ENCODE measurements at regions not wholly inside any gene's neighbourhood (a gene's known extent, or its start where the extent isn't known, plus 50 kb on each side); places are given as distances from the start of the nearest gene placed in this dataset.

DNA sequence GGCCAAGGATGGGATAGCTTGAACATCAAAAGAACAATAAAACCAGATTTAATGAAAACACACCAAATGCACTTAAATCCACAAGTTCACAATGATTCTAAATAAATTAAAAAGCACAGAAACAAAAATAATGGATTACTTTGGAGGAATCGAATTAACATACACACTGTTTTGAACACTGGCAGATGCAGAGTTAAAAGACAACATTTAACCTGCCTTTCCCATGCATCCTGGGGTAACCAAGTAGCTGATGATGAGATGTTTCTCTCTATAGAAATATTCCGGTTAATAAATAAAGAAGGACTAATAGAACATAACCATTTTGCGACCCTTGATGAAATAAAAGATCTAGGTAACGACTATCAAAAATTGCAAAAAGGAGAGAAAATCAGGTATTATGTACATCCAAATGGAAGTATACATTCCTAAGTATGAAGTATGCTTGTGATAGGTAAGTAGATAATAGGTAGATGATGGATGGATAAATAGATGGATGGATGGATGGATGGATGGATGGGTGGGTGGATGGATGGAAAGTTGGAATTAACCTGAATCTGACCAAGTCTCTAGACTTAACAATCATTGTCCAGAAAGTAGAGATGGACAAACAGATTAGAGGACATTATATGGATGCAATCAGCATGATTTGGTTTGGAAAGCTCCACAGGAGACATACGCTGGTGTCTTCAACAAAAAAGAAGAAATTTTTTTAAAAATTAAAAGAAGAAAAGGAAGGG is 57.4 kb upstream of the MYCN start:
- Histone ChIP-seq H3K4me3 (no peak overlapping the region), H3K27me3 (no peaks in the 10 kb centered on the region), H3K27ac (no peak overlapping the region), H3K4me1 (no peaks in the 10 kb centered on the region), H3K36me3 (no peaks in the 10 kb centered on the region), H3K9me3 (no peaks in the 10 kb centered on the region)
- no peak for DNase-seq
- WGBS, 2 donors, result 94 to 95% methylated on average over 5 of the region's 5 CpGs
- ATAC-seq (ENCODE audit: low FRiP score in 2 of 2), result no peak
- no peak for TF ChIP-seq EP300 (IDR thresholded peaks at IDR 0.05)
- no peak for TF ChIP-seq POLR2AphosphoS5 (IDR thresholded peaks at IDR 0.05)
- TF ChIP-seq, protein P1, sequence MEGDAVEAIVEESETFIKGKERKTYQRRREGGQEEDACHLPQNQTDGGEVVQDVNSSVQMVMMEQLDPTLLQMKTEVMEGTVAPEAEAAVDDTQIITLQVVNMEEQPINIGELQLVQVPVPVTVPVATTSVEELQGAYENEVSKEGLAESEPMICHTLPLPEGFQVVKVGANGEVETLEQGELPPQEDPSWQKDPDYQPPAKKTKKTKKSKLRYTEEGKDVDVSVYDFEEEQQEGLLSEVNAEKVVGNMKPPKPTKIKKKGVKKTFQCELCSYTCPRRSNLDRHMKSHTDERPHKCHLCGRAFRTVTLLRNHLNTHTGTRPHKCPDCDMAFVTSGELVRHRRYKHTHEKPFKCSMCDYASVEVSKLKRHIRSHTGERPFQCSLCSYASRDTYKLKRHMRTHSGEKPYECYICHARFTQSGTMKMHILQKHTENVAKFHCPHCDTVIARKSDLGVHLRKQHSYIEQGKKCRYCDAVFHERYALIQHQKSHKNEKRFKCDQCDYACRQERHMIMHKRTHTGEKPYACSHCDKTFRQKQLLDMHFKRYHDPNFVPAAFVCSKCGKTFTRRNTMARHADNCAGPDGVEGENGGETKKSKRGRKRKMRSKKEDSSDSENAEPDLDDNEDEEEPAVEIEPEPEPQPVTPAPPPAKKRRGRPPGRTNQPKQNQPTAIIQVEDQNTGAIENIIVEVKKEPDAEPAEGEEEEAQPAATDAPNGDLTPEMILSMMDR (IDR thresholded peaks at IDR 0.05), result no peak
- no peak for TF ChIP-seq POLR2A (IDR thresholded peaks at IDR 0.05)

GRCh38 chr2:15883684-15884083 is 56.7 kb upstream of the MYCN start:
- TF ChIP-seq, protein P1 (IDR thresholded peaks at IDR 0.05), result no peak
- TF ChIP-seq POLR2AphosphoS5 (IDR thresholded peaks at IDR 0.05), result no peak
- TF ChIP-seq EP300 (IDR thresholded peaks at IDR 0.05), result no peak
- TF ChIP-seq POLR2A (IDR thresholded peaks at IDR 0.05), result no peak
- Histone ChIP-seq H3K27ac (no peak overlapping the region), H3K4me3 (no peak overlapping the region), H3K36me3 (no peaks in the 10 kb centered on the region), H3K9me3 (no peaks in the 10 kb centered on the region), H3K27me3 (no peaks in the 10 kb centered on the region), H3K4me1 (no peaks in the 10 kb centered on the region)
- WGBS, 2 donors, result 84 to 86% methylated on average over 2 of the region's 2 CpGs
- DNase-seq (no peak), ATAC-seq (ENCODE audit: low FRiP score in 2 of 2) (no peak)

DNA sequence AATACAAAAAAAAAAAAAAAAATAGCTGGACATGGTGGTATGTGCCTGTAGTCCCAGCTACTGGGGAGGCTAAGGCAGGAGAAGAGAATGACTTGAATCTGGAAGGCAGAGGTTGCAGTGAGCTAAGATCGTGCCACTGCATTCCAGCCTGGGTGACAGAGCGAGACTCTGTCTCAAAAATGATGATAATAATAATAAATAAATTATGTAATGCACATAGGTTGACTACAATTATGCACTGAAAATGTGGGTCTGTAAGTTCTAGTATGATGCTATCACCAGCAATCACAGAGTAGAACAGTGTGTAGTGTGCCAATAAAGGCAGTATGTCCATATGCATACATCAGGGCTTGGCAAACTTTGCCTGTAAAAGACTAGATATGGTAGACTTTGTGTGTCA is 55.6 kb upstream of the MYCN start:
- Histone ChIP-seq H3K27me3 (no peaks in the 10 kb centered on the region), H3K36me3 (no peaks in the 10 kb centered on the region), H3K4me1 (no peaks in the 10 kb centered on the region), H3K9me3 (no peaks in the 10 kb centered on the region), H3K4me3 (no peak overlapping the region), H3K27ac (no peak overlapping the region)
- TF ChIP-seq POLR2AphosphoS5 (IDR thresholded peaks at IDR 0.05) (no peak), EP300 (IDR thresholded peaks at IDR 0.05) (no peak), POLR2A (IDR thresholded peaks at IDR 0.05) (no peak)
- TF ChIP-seq, protein P1 (IDR thresholded peaks at IDR 0.05), result no peak
- ATAC-seq (ENCODE audit: low FRiP score in 2 of 2) (no peak), DNase-seq (no peak)
- WGBS, 2 donors, result 91 to 98% methylated on average over 2 of the region's 2 CpGs

GRCh38 chr2:15886231-15886630 is 54.1 kb upstream of the MYCN start:
- Histone ChIP-seq H3K36me3 (no peaks in the 10 kb centered on the region), H3K9me3 (no peaks in the 10 kb centered on the region), H3K27ac (no peak overlapping the region), H3K4me3 (no peak overlapping the region), H3K4me1 (no peaks in the 10 kb centered on the region), H3K27me3 (no peaks in the 10 kb centered on the region)
- ATAC-seq (ENCODE audit: low FRiP score in 2 of 2), result no peak
- 82 to 89% methylated on average over 6 of the region's 6 CpGs for WGBS, 2 donors
- TF ChIP-seq, protein P1 (IDR thresholded peaks at IDR 0.05), result no peak
- no peak for TF ChIP-seq EP300 (IDR thresholded peaks at IDR 0.05)
- DNase-seq, result no peak
